ENCODE measurements at regions not wholly inside any gene's neighbourhood (a gene's known extent, or its start where the extent isn't known, plus 50 kb on each side); places are given as distances from the start of the nearest gene placed in this dataset.

GRCh38 chr6:150735341-150735851, 130.1 kb upstream of the MTHFD1L start:
- TF ChIP-seq EP300 (IDR thresholded peaks at IDR 0.05) (no peak), POLR2A (IDR thresholded peaks at IDR 0.05) (no peak)
